AG10803 (cell line): ENCODE measurements at regions not wholly inside any gene's neighbourhood (a gene's known extent, or its start where the extent isn't known, plus 50 kb on each side); places are given as distances from the start of the nearest gene placed in this dataset.

ENCODE experiments used
- DNase-seq: peaks from one replicate; pipeline ENCODE4 v3.0.0; 2010; ENCODE audit warnings: low read depth
- H3K4me3 ChIP-seq: 2 replicates; pipeline ENCODE4 v1.5.1; 2011; ENCODE audit warnings: mild to moderate bottlenecking, low read length, control low read depth
- CTCF ChIP-seq: conservative IDR thresholded peaks from 2 replicates; pipeline ENCODE4 v1.5.1; 2011; ENCODE audit warnings: mild to moderate bottlenecking, low read length, control low read depth, inconsistent platforms

- no peak overlapping the region for H3K4me3 ChIP-seq
- DNase-seq, result peak; percentile 92
- no peak for TF ChIP-seq CTCF
These were observed 54.6 kb downstream of the NCOR2 start for GRCh38 chr12:124512667-124513296.

- no peak for TF ChIP-seq CTCF
- H3K4me3 ChIP-seq, result no peak overlapping the region
- no peak for DNase-seq
These were observed 56.0 kb downstream of the NCOR2 start for GRCh38 chr12:124511259-124511985.

- TF ChIP-seq CTCF, result no peak; the same call in 1 of the 2 replicates
- DNase-seq, result no peak
- no peak overlapping the region for H3K4me3 ChIP-seq
These were observed 57.0 kb downstream of the NCOR2 start for GRCh38 chr12:124510301-124510970.

- no peak overlapping the region for H3K4me3 ChIP-seq
- DNase-seq, result peak; percentile 86
- TF ChIP-seq CTCF, result no peak
These were observed 57.6 kb downstream of the NCOR2 start for GRCh38 chr12:124509676-124510300.

- H3K4me3 ChIP-seq, result no peak overlapping the region
- no peak for TF ChIP-seq CTCF
- no peak for DNase-seq
These were observed 58.1 kb downstream of the NCOR2 start for GRCh38 chr12:124509300-124509675.

GRCh38 chr12:124508381-124509079, 58.9 kb downstream of the NCOR2 start:
- no peak for DNase-seq
- no peak overlapping the region for H3K4me3 ChIP-seq
- no peak for TF ChIP-seq CTCF
